ENCODE measurements at regions not wholly inside any gene's neighbourhood (a gene's known extent, or its start where the extent isn't known, plus 50 kb on each side); places are given as distances from the start of the nearest gene placed in this dataset.

- no peaks in the 10 kb centered on the region for H3K79me2 ChIP-seq (ENCODE audit: control insufficient read depth, insufficient read depth, low read length)
- TF ChIP-seq, protein P1, sequence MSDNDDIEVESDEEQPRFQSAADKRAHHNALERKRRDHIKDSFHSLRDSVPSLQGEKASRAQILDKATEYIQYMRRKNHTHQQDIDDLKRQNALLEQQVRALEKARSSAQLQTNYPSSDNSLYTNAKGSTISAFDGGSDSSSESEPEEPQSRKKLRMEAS (IDR thresholded peaks at IDR 0.05; ENCODE audit: insufficient read depth, insufficient read length) = no peak
- TF ChIP-seq POLR2AphosphoS5 (IDR thresholded peaks at IDR 0.05; ENCODE audit: insufficient read depth, low read depth, low read length) (no peak), GATA2 (IDR thresholded peaks at IDR 0.05; ENCODE audit: insufficient read depth, insufficient read length, low read depth, low read length) (no peak), MYC (IDR thresholded peaks at IDR 0.05; ENCODE audit: low read depth, low read length) (no peak), EZH2 (IDR thresholded peaks at IDR 0.05; ENCODE audit: borderline replicate concordance, low read depth, low read length, severe bottlenecking) (no peak), JUN (IDR thresholded peaks at IDR 0.05; ENCODE audit: borderline replicate concordance, insufficient read depth, insufficient read length, low read depth) (no peak), FOS (IDR thresholded peaks at IDR 0.05; ENCODE audit: borderline replicate concordance, insufficient read depth, low read length) (no peak), POLR2A (IDR thresholded peaks at IDR 0.05; ENCODE audit: low read depth, low read length) (no peak)
- TF ChIP-seq, protein P2, sequence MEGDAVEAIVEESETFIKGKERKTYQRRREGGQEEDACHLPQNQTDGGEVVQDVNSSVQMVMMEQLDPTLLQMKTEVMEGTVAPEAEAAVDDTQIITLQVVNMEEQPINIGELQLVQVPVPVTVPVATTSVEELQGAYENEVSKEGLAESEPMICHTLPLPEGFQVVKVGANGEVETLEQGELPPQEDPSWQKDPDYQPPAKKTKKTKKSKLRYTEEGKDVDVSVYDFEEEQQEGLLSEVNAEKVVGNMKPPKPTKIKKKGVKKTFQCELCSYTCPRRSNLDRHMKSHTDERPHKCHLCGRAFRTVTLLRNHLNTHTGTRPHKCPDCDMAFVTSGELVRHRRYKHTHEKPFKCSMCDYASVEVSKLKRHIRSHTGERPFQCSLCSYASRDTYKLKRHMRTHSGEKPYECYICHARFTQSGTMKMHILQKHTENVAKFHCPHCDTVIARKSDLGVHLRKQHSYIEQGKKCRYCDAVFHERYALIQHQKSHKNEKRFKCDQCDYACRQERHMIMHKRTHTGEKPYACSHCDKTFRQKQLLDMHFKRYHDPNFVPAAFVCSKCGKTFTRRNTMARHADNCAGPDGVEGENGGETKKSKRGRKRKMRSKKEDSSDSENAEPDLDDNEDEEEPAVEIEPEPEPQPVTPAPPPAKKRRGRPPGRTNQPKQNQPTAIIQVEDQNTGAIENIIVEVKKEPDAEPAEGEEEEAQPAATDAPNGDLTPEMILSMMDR (IDR thresholded peaks at IDR 0.05; ENCODE audit: extremely low read depth in 1 of 2, insufficient read depth in 1 of 2, low read depth in 1 of 2, low read length in 2 of 2) = no peak
- H3K9ac ChIP-seq (replicated peaks; ENCODE audit: extremely low read depth, insufficient read depth, low read length) = no peak overlapping the region
- H3K27ac ChIP-seq (ENCODE audit: insufficient read depth, low read depth, low read length) = no peak overlapping the region
- H3K9me3 ChIP-seq (replicated peaks; ENCODE audit: control insufficient read depth, insufficient read depth, low read length) = peaks cover 2% of the 10 kb centered on the region
- ChIA-PET CTCF (no interaction called here), POLR2A (no interaction called here)
- DNase-seq (ENCODE audit: low read depth, low spot score) = no peak
- no peaks in the 10 kb centered on the region for H4K20me1 ChIP-seq (replicated peaks; ENCODE audit: control insufficient read depth, extremely low read depth, insufficient read depth, low read length)
- H3K4me2 ChIP-seq (ENCODE audit: insufficient read depth, low read length) = no peak overlapping the region
- no peaks in the 10 kb centered on the region for H3K36me3 ChIP-seq (ENCODE audit: control insufficient read depth in 2 of 2, extremely low read depth in 1 of 2, insufficient read depth in 2 of 2, low read length in 2 of 2)
- dilution Hi-C loops (cut with MboI; ENCODE audit: extremely low pct_ligation_motif_present, low sequenced_read_pairs) = no loop called here
- H2AFZ ChIP-seq (ENCODE audit: low read depth, low read length) = no peak overlapping the region
- no peaks in the 10 kb centered on the region for H3K9me1 ChIP-seq (replicated peaks; ENCODE audit: control insufficient read depth, extremely low read depth, insufficient read depth, low read length)
- intact Hi-C loops (cut with micrococcal nuclease) = no loop called here
- H3K4me1 ChIP-seq (ENCODE audit: control insufficient read depth, extremely low read depth, insufficient read depth, low read length) = no peaks in the 10 kb centered on the region
- no peak for FAIRE-seq
- H3K27me3 ChIP-seq (ENCODE audit: control insufficient read depth in 2 of 2, insufficient read depth in 2 of 2, low read length in 2 of 2) = no peaks in the 10 kb centered on the region
- no peak overlapping the region for H3K4me3 ChIP-seq (replicated peaks in 1 of 3; ENCODE audit: insufficient read depth in 1 of 3, low read depth in 1 of 3, low read length in 3 of 3)
- no TSS peak for BruUV-seq (replicated peaks)
Measured at GRCh38 chr4:60737858-60738257, 462.3 kb upstream of the ADGRL3 start.
